Naive thymus-derived CD4-positive, alpha-beta T cell (primary cell): ENCODE measurements at regions not wholly inside any gene's neighbourhood (a gene's known extent, or its start where the extent isn't known, plus 50 kb on each side); places are given as distances from the start of the nearest gene placed in this dataset.
A peak's percentile ranks its signal among the peaks of the same experiment; 100 is the strongest.
"Not testable (repeated sequence)": the region's sequence is repeated elsewhere in the genome, so short reads cannot be mapped to it uniquely, and the experiment has no call there.

Source experiments
- ATAC-seq: fragments of 150-1000 bp; cut with Tn5 transposase; 2 replicates; pipeline ENCODE4 v1.10.0; 2021; ENCODE audit warnings: mild to moderate bottlenecking, moderate library complexity
- CTCF ChIA-PET: fragments of 350-600 bp; sonication (Branson Sonifier 250); formaldehyde crosslinking; loops from one replicate; lab custom pipeline; 2021; ENCODE audit warnings: antibody characterized with exemption; lab: Charles Lee
- POLR2A ChIA-PET: fragments of 350-600 bp; sonication (Branson Sonifier 250); formaldehyde crosslinking; loops from one replicate; lab custom pipeline; 2021; ENCODE audit warnings: antibody characterized with exemption, inconsistent platforms; lab: Charles Lee
- DNase-seq, 9 donors: peaks; one replicate each; pipeline versions ENCODE4 v3.0.0 to v3.0.0-alpha.2; 2020 to 2022; ENCODE audit warnings: mixed read lengths in 1 of 9
- H3K27ac ChIP-seq: one replicate; pipeline ENCODE4 v1.7.0; 2013; ENCODE audit warnings: mild to moderate bottlenecking, low read depth, low read length, moderate library complexity
- H3K27me3 ChIP-seq, 2 donors: one replicate each; pipeline ENCODE4 v1.7.0; 2013; ENCODE audit warnings: low read length in 2 of 2, mild to moderate bottlenecking in 2 of 2, moderate library complexity in 2 of 2; ENCODE audit not compliant: control insufficient read depth in 2 of 2, insufficient read depth in 2 of 2
- H3K36me3 ChIP-seq, 3 experiments: 1 replicate in 2 of 3; 2 replicates in 1 of 3; pipeline ENCODE4 v1.7.0; 2013; ENCODE audit warnings: low read length in 3 of 3, mild to moderate bottlenecking in 3 of 3, moderate library complexity in 1 of 3; ENCODE audit not compliant: insufficient read depth in 3 of 3, control insufficient read depth in 2 of 3
- H3K4me1 ChIP-seq, 2 donors: one replicate each; pipeline ENCODE4 v1.7.0; 2013; ENCODE audit warnings: low read length in 2 of 2, mild to moderate bottlenecking in 2 of 2, moderate library complexity in 1 of 2; ENCODE audit not compliant: control insufficient read depth in 2 of 2, insufficient read depth in 2 of 2
- H3K4me3 ChIP-seq: 2 replicates; pipeline ENCODE4 v1.7.0; 2013; ENCODE audit warnings: mild to moderate bottlenecking, low read length
- H3K9me3 ChIP-seq, 3 experiments: 1 replicate in 2 of 3; 2 replicates in 1 of 3; pipeline ENCODE4 v1.7.0; 2013; ENCODE audit warnings: low read length in 3 of 3; ENCODE audit not compliant: control insufficient read depth in 2 of 3
- H3K27ac Mint-ChIP-seq, 9 donors: one replicate each; pipeline ENCODE4 v1.8.0; 2020 to 2022; ENCODE audit warnings: mixed read lengths in 9 of 9, mild to moderate bottlenecking in 8 of 9, moderate library complexity in 5 of 9, inconsistent platforms in 2 of 9
- H3K27me3 Mint-ChIP-seq, 5 donors: one replicate each; pipeline ENCODE4 v1.8.0; 2021 to 2022; ENCODE audit warnings: mixed read lengths in 5 of 5, mild to moderate bottlenecking in 1 of 5
- H3K36me3 Mint-ChIP-seq, 5 donors: one replicate each; pipeline ENCODE4 v1.8.0; 2020 to 2022; ENCODE audit warnings: mixed read lengths in 5 of 5, mild to moderate bottlenecking in 3 of 5, inconsistent platforms in 1 of 5
- H3K4me1 Mint-ChIP-seq, 7 donors: one replicate each; pipeline ENCODE4 v1.8.0; 2020 to 2022; ENCODE audit warnings: mixed read lengths in 7 of 7, mild to moderate bottlenecking in 3 of 7, inconsistent platforms in 1 of 7
- H3K4me3 Mint-ChIP-seq, 10 donors: one replicate each; pipeline ENCODE4 v1.8.0; 2020 to 2022; ENCODE audit warnings: mild to moderate bottlenecking in 10 of 10, mixed read lengths in 10 of 10, moderate library complexity in 6 of 10, inconsistent platforms in 2 of 10
- H3K9me3 Mint-ChIP-seq, 11 donors: one replicate each; pipeline ENCODE4 v1.8.0; 2020 to 2022; ENCODE audit warnings: mixed read lengths in 11 of 11, mild to moderate bottlenecking in 4 of 11, inconsistent platforms in 1 of 11, moderate library complexity in 1 of 11
- intact Hi-C, 2 donors: fragments of 100-400 bp; cut with micrococcal nuclease; formaldehyde crosslinking; loops; one replicate each; pipeline ENCODE4 v1.15.1; 2023

- H3K9me3 ChIP-seq, ATAC-seq, H3K36me3 Mint-ChIP-seq, H3K27me3 ChIP-seq, H3K27me3 Mint-ChIP-seq, H3K36me3 ChIP-seq, H3K9me3 Mint-ChIP-seq: not testable (repeated sequence)
- Mint-ChIP-seq H3K4me1 (peaks cover 0 to 36% (median 9%) of the 10 kb centered on the region in 7 donors), H3K27ac (peak overlapping the region in 3 of 9 donors; percentile 64 to 92 (median 90)), H3K4me3 (peak overlapping the region in 9 of 10 donors; percentile 68 to 80 (median 77))
- Histone ChIP-seq H3K4me1 (peaks cover 0 to 29% of the 10 kb centered on the region in 2 donors), H3K4me3 (peak overlapping the region; percentile 26), H3K27ac (peak overlapping the region; percentile 66)
- intact Hi-C loops, result loop anchor here (1.0 to 5.0 kb wide), 5 partner anchors 44 to 174 kb away; partner anchors contain the start of genes SIRPG (in 2 of the 2) and SIRPD (in 1 of the 2)
- peak in 6 of 9 donors; percentile 13 to 48 (median 30) for DNase-seq
- CTCF ChIA-PET, result interaction anchor here (0.7 to 1.6 kb wide), 8 partner anchors 34 to 227 kb away, joined by 3 to 6 read pairs (median 4); no protein-coding TSS in a partner anchor
- POLR2A ChIA-PET, result interaction anchor here (0.6 to 2.7 kb wide), 10 partner anchors 9 to 222 kb away, joined by 3 to 9 read pairs (median 4); partner anchors contain the start of gene SIRPD
Observed at GRCh38 chr20:1730981-1731711, 73.6 kb upstream of the SIRPG start.

GRCh38 chr20:1727303-1727702 lies 69.7 kb upstream of the SIRPG start:
- Mint-ChIP-seq H3K9me3 (peaks cover 0 to 24% (median 10%) of the 10 kb centered on the region in 11 donors), H3K4me1 (peaks cover 1 to 15% (median 2%) of the 10 kb centered on the region in 7 donors)
- H3K27me3 ChIP-seq, ATAC-seq, intact Hi-C loops, POLR2A ChIA-PET, H3K27me3 Mint-ChIP-seq, H3K4me3 ChIP-seq, H3K36me3 Mint-ChIP-seq, H3K9me3 ChIP-seq, DNase-seq, H3K27ac Mint-ChIP-seq, H3K4me3 Mint-ChIP-seq, CTCF ChIA-PET, H3K27ac ChIP-seq, H3K36me3 ChIP-seq: not testable (repeated sequence)
- peaks cover 0 to 19% of the 10 kb centered on the region in 2 donors for H3K4me1 ChIP-seq

- Histone ChIP-seq H3K4me3 (no peak overlapping the region), H3K27me3 (no peaks in the 10 kb centered on the region), H3K9me3 (no peaks in the 10 kb centered on the region), H3K4me1 (no peaks in the 10 kb centered on the region), H3K36me3 (no peaks in the 10 kb centered on the region), H3K27ac (no peak overlapping the region)
- H3K9me3 Mint-ChIP-seq, result peaks cover 0 to 24% (median 10%) of the 10 kb centered on the region in 11 donors
- H3K27ac Mint-ChIP-seq, result no peak overlapping the region
- no peak overlapping the region for H3K4me3 Mint-ChIP-seq
- peaks cover 4 to 9% (median 6%) of the 10 kb centered on the region in 5 donors for H3K36me3 Mint-ChIP-seq
- H3K27me3 Mint-ChIP-seq, result no peaks in the 10 kb centered on the region
- ATAC-seq, result no peak
- POLR2A ChIA-PET, result no interaction called here
- H3K4me1 Mint-ChIP-seq, result peaks cover 0 to 9% (median 6%) of the 10 kb centered on the region in 7 donors
- CTCF ChIA-PET, result no interaction called here
- intact Hi-C loops, result no loop called here
- DNase-seq, result no peak
Observed at GRCh38 chr20:1724901-1725300, 67.3 kb upstream of the SIRPG start.

DNA sequence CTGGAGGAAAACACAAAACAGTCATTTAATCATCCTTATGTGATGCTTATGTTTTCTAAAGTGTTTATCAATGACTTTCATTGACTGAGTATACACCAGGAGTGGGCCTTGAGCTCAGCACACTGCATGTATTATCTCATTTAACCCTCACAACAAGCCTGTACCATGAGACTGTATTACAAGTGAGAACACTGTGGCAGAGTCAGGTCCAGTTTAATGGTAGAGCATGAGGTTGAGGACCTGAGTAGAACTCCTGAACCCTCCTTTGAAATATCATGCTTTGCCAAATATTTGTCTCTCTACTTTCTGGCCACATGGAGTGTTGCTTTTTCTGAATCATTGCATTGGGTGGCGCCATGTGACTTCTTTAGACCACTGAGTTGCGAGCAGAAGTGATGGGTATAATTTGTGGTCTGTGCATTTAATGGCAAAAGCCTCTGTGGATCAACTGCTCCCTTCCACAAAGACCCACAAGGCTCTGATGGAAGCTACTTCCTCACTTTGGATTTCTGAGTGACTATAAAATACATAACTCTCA lies 65.0 kb upstream of the SIRPG start:
- Mint-ChIP-seq H3K4me1 (peaks cover 2 to 22% (median 15%) of the 10 kb centered on the region in 7 donors), H3K27me3 (peaks cover 0 to under 1% (median 0%) of the 10 kb centered on the region in 5 donors), H3K36me3 (peaks cover 4 to 9% (median 6%) of the 10 kb centered on the region in 5 donors), H3K27ac (peak overlapping the region in 1 of 9 donors; percentile 35), H3K9me3 (peaks cover 0 to 24% (median 10%) of the 10 kb centered on the region in 11 donors), H3K4me3 (no peak overlapping the region)
- Histone ChIP-seq H3K27ac (no peak overlapping the region), H3K27me3 (no peaks in the 10 kb centered on the region), H3K9me3 (no peaks in the 10 kb centered on the region), H3K4me3 (no peak overlapping the region), H3K36me3 (no peaks in the 10 kb centered on the region), H3K4me1 (no peaks in the 10 kb centered on the region)
- CTCF ChIA-PET, result interaction anchor here (1.0 kb wide), 1 partner anchor 15 kb away, joined by 3 read pairs; no protein-coding TSS in a partner anchor
- ATAC-seq, result no peak
- intact Hi-C loops, result no loop called here
- DNase-seq, result no peak
- POLR2A ChIA-PET, result no interaction called here

GRCh38 chr20:1721687-1722512 lies 64.3 kb upstream of the SIRPG start:
- intact Hi-C loops, result no loop called here
- peaks cover 2 to 28% (median 15%) of the 10 kb centered on the region in 7 donors for H3K4me1 Mint-ChIP-seq
- Histone ChIP-seq H3K9me3 (no peaks in the 10 kb centered on the region), H3K27me3 (no peaks in the 10 kb centered on the region), H3K36me3 (no peaks in the 10 kb centered on the region), H3K27ac (no peak overlapping the region), H3K4me1 (no peaks in the 10 kb centered on the region), H3K4me3 (no peak overlapping the region)
- peaks cover 4 to 9% (median 6%) of the 10 kb centered on the region in 5 donors for H3K36me3 Mint-ChIP-seq
- no peak overlapping the region for H3K4me3 Mint-ChIP-seq
- ChIA-PET CTCF (no interaction called here), POLR2A (no interaction called here)
- H3K27me3 Mint-ChIP-seq, result peaks cover 0 to 2% (median 0%) of the 10 kb centered on the region in 5 donors
- peaks cover 0 to 24% (median 10%) of the 10 kb centered on the region in 11 donors for H3K9me3 Mint-ChIP-seq
- H3K27ac Mint-ChIP-seq, result peak overlapping the region in 1 of 9 donors; percentile 20
- ATAC-seq (no peak), DNase-seq (no peak)

GRCh38 chr20:1720845-1721475 lies 63.4 kb upstream of the SIRPG start:
- ATAC-seq (no peak), DNase-seq (no peak)
- peaks cover 5 to 9% (median 6%) of the 10 kb centered on the region in 5 donors for H3K36me3 Mint-ChIP-seq
- no peak overlapping the region for H3K4me3 Mint-ChIP-seq
- H3K4me3 ChIP-seq, result no peak overlapping the region
- no peak overlapping the region for H3K27ac Mint-ChIP-seq
- no peaks in the 10 kb centered on the region for H3K9me3 ChIP-seq
- H3K4me1 Mint-ChIP-seq, result peaks cover 2 to 29% (median 15%) of the 10 kb centered on the region in 7 donors
- H3K27ac ChIP-seq, result no peak overlapping the region
- intact Hi-C loops, result no loop called here
- no peaks in the 10 kb centered on the region for H3K36me3 ChIP-seq
- peaks cover 1 to 24% (median 9%) of the 10 kb centered on the region in 11 donors for H3K9me3 Mint-ChIP-seq
- POLR2A ChIA-PET, result no interaction called here
- CTCF ChIA-PET, result no interaction called here
- H3K4me1 ChIP-seq, result no peaks in the 10 kb centered on the region
- H3K27me3 ChIP-seq, result no peaks in the 10 kb centered on the region
- H3K27me3 Mint-ChIP-seq, result peaks cover 0 to 7% (median 0%) of the 10 kb centered on the region in 5 donors
